NCI-H345 (cell line): ENCODE measurements at regions not wholly inside any gene's neighbourhood (a gene's known extent, or its start where the extent isn't known, plus 50 kb on each side); places are given as distances from the start of the nearest gene placed in this dataset.

Source experiments
- DNase-seq: peaks from one replicate; lab custom pipeline; 2025; lab: John Stamatoyannopoulos, UW

DNA sequence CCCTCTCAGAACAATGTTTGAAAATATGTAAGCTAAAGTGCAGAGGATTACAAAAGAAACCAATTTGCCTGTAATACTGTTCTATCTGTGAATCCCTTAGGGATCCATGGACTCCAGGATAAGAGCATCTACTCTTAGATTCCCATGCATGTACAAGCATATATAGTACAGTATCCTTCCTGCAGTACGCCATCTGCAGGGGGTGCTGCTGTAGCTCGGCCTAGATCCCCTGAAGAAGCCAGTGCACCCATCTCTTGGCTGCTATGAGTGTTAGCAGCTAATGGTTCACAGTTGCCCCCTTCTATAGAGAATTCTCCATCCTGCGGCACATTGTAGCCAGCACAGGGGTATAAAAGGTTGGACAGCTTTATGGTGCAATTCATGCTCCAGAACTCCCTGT, 61.8 kb upstream of the SLC30A5 start:
- DNase-seq: no peak

- DNase-seq: no peak
Observed at GRCh38 chr5:69033690-69034089, 60.1 kb upstream of the SLC30A5 start.

DNA sequence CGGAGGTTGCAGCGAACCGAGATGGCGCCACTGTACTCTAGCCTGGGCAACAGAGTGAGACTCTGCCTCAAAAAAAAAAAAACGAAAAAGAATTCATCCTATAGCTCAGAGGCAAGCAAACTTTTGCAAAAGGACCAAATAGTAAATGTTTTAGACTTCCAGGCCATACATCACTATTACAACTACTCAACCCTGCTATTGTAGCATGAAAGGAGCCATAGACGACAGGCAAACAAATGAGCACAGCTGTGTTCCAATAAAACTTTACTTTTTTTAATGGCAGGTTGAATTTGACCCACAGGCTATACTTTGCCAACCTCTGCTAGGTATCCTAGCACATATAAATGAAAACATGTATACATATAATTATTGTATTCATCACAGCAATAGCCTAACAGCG, 58.9 kb upstream of the SLC30A5 start:
- DNase-seq: no peak

GRCh38 chr5:69035665-69036064, 58.1 kb upstream of the SLC30A5 start:
- no peak for DNase-seq

GRCh38 chr5:69038539-69038938, 55.3 kb upstream of the SLC30A5 start:
- DNase-seq: no peak

DNA sequence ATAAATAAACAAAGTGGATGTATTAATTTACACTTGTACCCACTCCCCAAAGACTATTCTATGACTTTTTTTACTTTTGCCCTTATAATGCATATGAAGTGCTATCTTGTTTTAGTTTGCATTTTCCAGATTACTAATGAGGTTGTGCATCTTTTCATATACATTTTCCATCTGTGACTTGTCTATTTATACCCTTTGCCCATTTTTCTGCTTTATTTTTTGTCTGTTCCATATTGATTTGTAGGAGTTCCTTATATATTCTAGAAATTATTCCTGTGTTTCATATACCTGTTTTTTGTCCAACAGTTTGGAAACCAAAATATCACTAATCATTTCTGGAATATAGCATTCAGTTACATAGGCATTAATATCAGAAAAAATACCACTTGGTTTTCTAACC, 54.0 kb upstream of the SLC30A5 start:
- DNase-seq: no peak

GRCh38 chr5:69042500-69042899, 51.3 kb upstream of the SLC30A5 start:
- no peak for DNase-seq

- DNase-seq: peak; percentile 86
Observed at GRCh38 chr5:69042915-69043654, 50.7 kb upstream of the SLC30A5 start.

DNA sequence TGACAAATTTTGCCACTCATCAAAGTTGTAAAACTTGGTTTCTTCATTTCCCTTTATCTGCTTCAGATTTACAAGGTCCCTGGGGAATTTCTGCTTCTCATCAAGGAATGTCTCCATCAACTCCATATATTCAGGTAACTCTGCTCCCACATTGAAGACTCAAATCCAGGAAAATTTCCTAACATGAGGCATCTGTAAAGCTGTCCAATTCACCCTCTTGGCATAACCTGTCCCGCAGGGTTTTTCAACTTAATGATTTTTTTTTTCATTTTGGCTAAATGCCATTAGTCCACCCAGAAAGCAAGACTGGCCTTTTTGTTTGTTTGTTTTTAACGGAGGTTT, 50.2 kb upstream of the SLC30A5 start:
- DNase-seq: no peak
